ENCODE measurements at regions not wholly inside any gene's neighbourhood (a gene's known extent, or its start where the extent isn't known, plus 50 kb on each side); places are given as distances from the start of the nearest gene placed in this dataset.

DNA sequence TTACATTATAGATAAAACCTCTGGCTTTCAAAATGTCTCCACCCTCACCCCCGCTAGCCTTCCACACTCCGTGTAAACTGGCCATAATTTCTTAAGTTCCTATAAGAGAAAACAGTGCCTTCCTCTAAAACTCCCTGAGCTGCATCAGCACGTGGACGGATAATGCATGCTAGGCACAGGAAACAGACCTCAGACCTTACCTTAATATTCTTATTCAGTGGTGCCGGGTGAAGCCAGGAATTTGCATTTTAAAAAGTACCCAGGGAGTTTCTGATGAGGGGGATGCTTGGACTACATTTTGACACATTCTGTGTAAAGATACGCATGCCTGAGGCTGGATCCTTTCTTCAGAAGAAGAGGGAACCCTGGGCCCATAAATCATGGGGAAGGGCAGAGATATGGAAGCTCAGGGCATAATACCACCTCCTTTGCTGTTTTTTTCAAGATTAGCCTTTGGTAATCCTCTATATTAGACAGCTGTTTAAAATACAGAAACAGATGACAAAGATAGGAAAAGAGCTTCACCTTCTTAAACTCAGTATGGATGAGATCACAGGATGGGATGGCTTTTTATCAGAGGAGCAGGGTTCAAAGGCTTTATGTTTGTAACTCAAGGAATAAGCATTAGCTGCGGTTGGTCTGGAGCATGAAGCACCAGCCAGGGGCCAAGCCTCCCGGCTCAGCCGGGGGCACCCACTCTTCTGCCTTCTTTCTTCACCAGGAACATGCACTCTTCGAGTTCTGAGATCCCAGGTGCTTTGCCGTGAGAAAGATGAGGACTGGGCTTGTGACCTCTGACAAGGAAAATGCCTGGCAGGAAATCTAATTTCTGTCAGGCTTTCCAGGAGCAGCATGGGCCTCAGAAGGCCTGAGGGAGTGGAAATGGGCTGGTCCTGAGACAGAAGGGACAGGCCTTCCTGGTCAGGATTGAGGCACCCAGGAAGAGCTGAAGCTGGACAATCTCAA, 218.1 kb upstream of the SOX4 start:
- DNase-seq (no peak), ATAC-seq (no peak)
- no peak overlapping the region for H3K4me3 ChIP-seq
- intact Hi-C loops (cut with DNase I), result no loop called here
- 84 to 89% methylated on average over 9 to 11 of the region's 11 CpGs for WGBS, 2 donors
- no peaks in the 10 kb centered on the region for H3K36me3 ChIP-seq (replicated peaks in 1 of 2; ENCODE audit: insufficient read depth in 1 of 2, low read depth in 2 of 2)
- TF ChIP-seq, protein P1, sequence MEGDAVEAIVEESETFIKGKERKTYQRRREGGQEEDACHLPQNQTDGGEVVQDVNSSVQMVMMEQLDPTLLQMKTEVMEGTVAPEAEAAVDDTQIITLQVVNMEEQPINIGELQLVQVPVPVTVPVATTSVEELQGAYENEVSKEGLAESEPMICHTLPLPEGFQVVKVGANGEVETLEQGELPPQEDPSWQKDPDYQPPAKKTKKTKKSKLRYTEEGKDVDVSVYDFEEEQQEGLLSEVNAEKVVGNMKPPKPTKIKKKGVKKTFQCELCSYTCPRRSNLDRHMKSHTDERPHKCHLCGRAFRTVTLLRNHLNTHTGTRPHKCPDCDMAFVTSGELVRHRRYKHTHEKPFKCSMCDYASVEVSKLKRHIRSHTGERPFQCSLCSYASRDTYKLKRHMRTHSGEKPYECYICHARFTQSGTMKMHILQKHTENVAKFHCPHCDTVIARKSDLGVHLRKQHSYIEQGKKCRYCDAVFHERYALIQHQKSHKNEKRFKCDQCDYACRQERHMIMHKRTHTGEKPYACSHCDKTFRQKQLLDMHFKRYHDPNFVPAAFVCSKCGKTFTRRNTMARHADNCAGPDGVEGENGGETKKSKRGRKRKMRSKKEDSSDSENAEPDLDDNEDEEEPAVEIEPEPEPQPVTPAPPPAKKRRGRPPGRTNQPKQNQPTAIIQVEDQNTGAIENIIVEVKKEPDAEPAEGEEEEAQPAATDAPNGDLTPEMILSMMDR (IDR thresholded peaks at IDR 0.05), result no peak
- TF ChIP-seq POLR2A (IDR thresholded peaks at IDR 0.05), result no peak
- H3K4me1 ChIP-seq, result no peaks in the 10 kb centered on the region
- H3K27me3 ChIP-seq, result no peaks in the 10 kb centered on the region
- no peak overlapping the region for H3K27ac ChIP-seq
- no peaks in the 10 kb centered on the region for H3K9me3 ChIP-seq

DNA sequence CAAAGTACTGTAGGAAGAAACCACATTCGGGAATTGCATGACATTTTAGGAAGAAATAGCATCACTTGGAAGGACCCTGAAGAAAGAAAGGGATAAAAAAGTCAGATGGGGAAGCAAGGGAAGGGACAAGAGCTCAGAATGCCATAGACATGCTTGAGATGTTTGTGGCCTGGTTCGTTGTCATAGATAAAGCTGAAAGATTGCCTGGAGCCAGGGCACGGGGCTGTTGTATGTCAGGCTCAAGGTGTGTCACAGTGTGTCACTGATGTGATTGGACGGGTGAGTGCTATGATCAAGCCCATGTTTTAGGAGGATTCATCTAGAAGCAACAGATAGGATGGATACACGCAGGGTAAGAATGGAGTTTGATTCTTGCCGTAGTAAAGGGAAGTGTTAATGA, 216.2 kb upstream of the SOX4 start:
- TF ChIP-seq, protein P1 (IDR thresholded peaks at IDR 0.05), result no peak
- TF ChIP-seq POLR2A (IDR thresholded peaks at IDR 0.05), result no peak
- Histone ChIP-seq H3K27ac (no peak overlapping the region), H3K36me3 (replicated peaks in 1 of 2; ENCODE audit: insufficient read depth in 1 of 2, low read depth in 2 of 2) (no peaks in the 10 kb centered on the region), H3K27me3 (no peaks in the 10 kb centered on the region), H3K9me3 (no peaks in the 10 kb centered on the region), H3K4me3 (no peak overlapping the region), H3K4me1 (no peaks in the 10 kb centered on the region)
- WGBS, 2 donors, result 86 to 91% methylated on average over 6 of the region's 6 CpGs
- DNase-seq (no peak), ATAC-seq (no peak)
- intact Hi-C loops (cut with DNase I), result no loop called here

DNA sequence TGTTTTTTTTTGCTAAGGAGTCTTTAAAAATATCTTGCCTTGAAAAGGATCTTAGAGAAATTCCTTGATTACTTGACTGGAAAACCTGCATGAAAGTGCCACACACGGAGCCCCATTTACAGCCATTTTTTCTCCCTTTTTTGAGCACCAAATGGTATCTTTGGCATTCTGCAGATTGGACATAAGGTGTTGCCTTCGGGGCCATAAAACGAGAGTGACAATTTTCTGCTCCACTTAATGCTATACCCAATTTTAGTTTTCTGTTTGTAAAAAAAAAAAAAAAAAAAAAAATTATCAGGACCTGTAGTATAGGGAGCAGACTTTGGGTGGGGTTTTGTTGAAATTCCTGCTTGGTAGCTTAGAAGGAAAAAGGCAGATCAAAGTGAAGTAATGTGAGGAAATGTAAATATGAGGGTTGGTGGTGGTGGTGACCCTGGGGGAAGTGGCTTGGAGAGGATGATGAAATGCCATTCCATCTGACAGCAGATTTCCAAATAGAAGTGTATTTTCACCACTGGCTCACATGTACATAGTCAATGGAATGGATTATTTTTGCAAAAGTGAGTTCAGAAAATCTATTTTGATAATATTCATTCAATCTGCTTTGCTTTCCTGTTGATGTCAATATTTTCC, 212.1 kb upstream of the SOX4 start:
- intact Hi-C loops (cut with DNase I), result no loop called here
- Histone ChIP-seq H3K9me3 (no peaks in the 10 kb centered on the region), H3K27me3 (no peaks in the 10 kb centered on the region), H3K36me3 (replicated peaks in 1 of 2; ENCODE audit: insufficient read depth in 1 of 2, low read depth in 2 of 2) (no peaks in the 10 kb centered on the region), H3K4me1 (no peaks in the 10 kb centered on the region), H3K27ac (no peak overlapping the region), H3K4me3 (no peak overlapping the region)
- WGBS, 2 donors, result 77 to 79% methylated on average over 3 of the region's 3 CpGs
- DNase-seq (no peak), ATAC-seq (no peak)
- TF ChIP-seq POLR2A (IDR thresholded peaks at IDR 0.05), result no peak
- TF ChIP-seq, protein P1 (IDR thresholded peaks at IDR 0.05), result no peak

DNA sequence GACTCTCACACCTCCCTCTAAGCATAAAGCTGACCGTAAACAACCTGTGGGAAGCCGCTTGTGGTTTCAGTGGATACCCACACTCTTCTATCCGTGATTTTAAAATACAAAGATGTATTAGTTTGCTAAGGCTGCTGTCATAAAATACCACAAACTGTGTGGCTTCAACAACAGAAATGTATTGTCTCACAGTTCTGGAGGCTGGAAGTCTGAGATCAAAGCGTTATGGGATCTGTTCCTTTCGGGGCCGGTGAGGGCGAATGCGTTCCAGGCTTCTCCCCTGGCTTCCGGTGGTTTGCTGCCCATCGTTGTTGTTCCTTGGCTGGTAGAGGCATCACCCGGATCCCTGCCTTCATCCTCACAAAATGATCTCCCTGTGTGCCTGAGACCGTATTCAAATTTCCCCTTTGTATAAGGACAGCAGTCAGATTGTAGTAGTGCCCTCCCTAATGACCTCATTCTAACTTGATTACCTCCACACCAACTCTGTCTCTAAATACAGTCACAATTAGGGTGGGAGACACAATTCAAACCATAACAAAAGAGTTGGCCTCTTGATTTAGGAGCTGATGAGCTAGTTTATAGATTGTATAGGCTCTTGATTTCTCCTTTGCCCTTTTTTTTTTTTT, 210.6 kb upstream of the SOX4 start:
- no peaks in the 10 kb centered on the region for H3K27me3 ChIP-seq
- no peaks in the 10 kb centered on the region for H3K36me3 ChIP-seq (replicated peaks in 1 of 2; ENCODE audit: insufficient read depth in 1 of 2, low read depth in 2 of 2)
- ATAC-seq, result no peak
- H3K4me3 ChIP-seq, result no peak overlapping the region
- no peak overlapping the region for H3K27ac ChIP-seq
- H3K4me1 ChIP-seq, result no peaks in the 10 kb centered on the region
- no peak for TF ChIP-seq POLR2A (IDR thresholded peaks at IDR 0.05)
- TF ChIP-seq, protein P1 (IDR thresholded peaks at IDR 0.05), result no peak
- 86 to 91% methylated on average over 11 to 12 of the region's 12 CpGs for WGBS, 2 donors
- no peaks in the 10 kb centered on the region for H3K9me3 ChIP-seq
- no peak for DNase-seq
- intact Hi-C loops (cut with DNase I), result no loop called here

All from body of pancreas (tissue), 4 donors.